ENCODE measurements at regions not wholly inside any gene's neighbourhood (a gene's known extent, or its start where the extent isn't known, plus 50 kb on each side); places are given as distances from the start of the nearest gene placed in this dataset.

GRCh38 chrX:106323357-106323756 lies 155.3 kb downstream of the PWWP3B start:
- no peak for TF ChIP-seq ESRRG (CRISPR knock-in tag; IDR thresholded peaks at IDR 0.05)
- TF ChIP-seq ZNF565 (CRISPR knock-in tag; conservative IDR thresholded peaks at IDR 0.05; ENCODE audit: low read depth) = no peak
- TF ChIP-seq PATZ1 (CRISPR knock-in tag; IDR thresholded peaks at IDR 0.05; ENCODE audit: borderline replicate concordance) = no peak
- TF ChIP-seq GLIS3 (CRISPR knock-in tag; IDR thresholded peaks at IDR 0.05) = no peak
- TF ChIP-seq TSHZ2 (CRISPR knock-in tag; IDR thresholded peaks at IDR 0.05) = no peak
- TF ChIP-seq OSR1 (CRISPR knock-in tag; IDR thresholded peaks at IDR 0.05) = no peak
- no peak for TF ChIP-seq ZFP3 (CRISPR knock-in tag; IDR thresholded peaks at IDR 0.05)
- no peak for TF ChIP-seq BACH2 (CRISPR knock-in tag; IDR thresholded peaks at IDR 0.05; ENCODE audit: borderline replicate concordance)
- no peak for TF ChIP-seq POU6F1 (CRISPR knock-in tag; IDR thresholded peaks at IDR 0.05; ENCODE audit: borderline replicate concordance, low read depth)
- no peak for TF ChIP-seq CSRNP3 (CRISPR knock-in tag; IDR thresholded peaks at IDR 0.05)
- no peak for TF ChIP-seq CSDC2 (CRISPR knock-in tag; IDR thresholded peaks at IDR 0.05)
- no peak for TF ChIP-seq ZFP30 (CRISPR knock-in tag; IDR thresholded peaks at IDR 0.05)
- TF ChIP-seq TOX (CRISPR knock-in tag; IDR thresholded peaks at IDR 0.05; ENCODE audit: borderline replicate concordance) = no peak
- no peak for TF ChIP-seq TCF4 (CRISPR knock-in tag; IDR thresholded peaks at IDR 0.05; ENCODE audit: borderline replicate concordance)
- TF ChIP-seq ARNTL (CRISPR knock-in tag; IDR thresholded peaks at IDR 0.05; ENCODE audit: borderline replicate concordance, low read depth) = no peak
- TF ChIP-seq PPARA (CRISPR knock-in tag; IDR thresholded peaks at IDR 0.05; ENCODE audit: borderline replicate concordance) = no peak
- TF ChIP-seq SNAI2 (CRISPR knock-in tag; IDR thresholded peaks at IDR 0.05) = no peak
- no peak for ATAC-seq

GRCh38 chrX:106331606-106332005 lies 163.5 kb downstream of the PWWP3B start:
- no peak for ATAC-seq

GRCh38 chrX:106341823-106342222 lies 173.7 kb downstream of the PWWP3B start:
- TF ChIP-seq ZFP3 (CRISPR knock-in tag; IDR thresholded peaks at IDR 0.05) (no peak), TOX (CRISPR knock-in tag; IDR thresholded peaks at IDR 0.05; ENCODE audit: borderline replicate concordance) (no peak), ESRRG (CRISPR knock-in tag; IDR thresholded peaks at IDR 0.05) (no peak), ZFP30 (CRISPR knock-in tag; IDR thresholded peaks at IDR 0.05) (no peak), SNAI2 (CRISPR knock-in tag; IDR thresholded peaks at IDR 0.05) (no peak), PATZ1 (CRISPR knock-in tag; IDR thresholded peaks at IDR 0.05; ENCODE audit: borderline replicate concordance) (no peak), POU6F1 (CRISPR knock-in tag; IDR thresholded peaks at IDR 0.05; ENCODE audit: borderline replicate concordance, low read depth) (no peak), ZNF565 (CRISPR knock-in tag; conservative IDR thresholded peaks at IDR 0.05; ENCODE audit: low read depth) (no peak), GLIS3 (CRISPR knock-in tag; IDR thresholded peaks at IDR 0.05) (no peak)
- no peak for ATAC-seq

More at GRCh38 chrX:106331606-106332005, 163.5 kb downstream of the PWWP3B start:
- TF ChIP-seq POU6F1 (CRISPR knock-in tag; IDR thresholded peaks at IDR 0.05; ENCODE audit: borderline replicate concordance, low read depth) (no peak), ESRRG (CRISPR knock-in tag; IDR thresholded peaks at IDR 0.05) (no peak), BACH2 (CRISPR knock-in tag; IDR thresholded peaks at IDR 0.05; ENCODE audit: borderline replicate concordance) (no peak), SNAI2 (CRISPR knock-in tag; IDR thresholded peaks at IDR 0.05) (no peak), CSDC2 (CRISPR knock-in tag; IDR thresholded peaks at IDR 0.05) (no peak), ZNF565 (CRISPR knock-in tag; conservative IDR thresholded peaks at IDR 0.05; ENCODE audit: low read depth) (no peak), TOX (CRISPR knock-in tag; IDR thresholded peaks at IDR 0.05; ENCODE audit: borderline replicate concordance) (no peak), ZFP3 (CRISPR knock-in tag; IDR thresholded peaks at IDR 0.05) (no peak)

Data from SK-N-SH treated with all-trans-retinoic acid at 6 μM for 48 hours (cell line).